Cardiac muscle cell (in vitro differentiated cells and primary cell): ENCODE measurements at regions not wholly inside any gene's neighbourhood (a gene's known extent, or its start where the extent isn't known, plus 50 kb on each side); places are given as distances from the start of the nearest gene placed in this dataset.

Experiments used
- DNase-seq, 2 donors: peaks; one replicate each; pipeline versions ENCODE4 v3.0.0 to v3.0.0-alpha.2; 2010 to 2017; ENCODE audit warnings: low read depth in 1 of 2, low spot score in 1 of 2
- H3K27ac ChIP-seq: fragments of 200-600 bp; sonication (generic); 2 replicates; pipeline ENCODE4 v1.5.1; 2016
- H3K27me3 ChIP-seq: fragments of 200-600 bp; sonication (generic); 2 replicates; pipeline ENCODE4 v1.6.0; 2016; ENCODE audit warnings: control low read depth
- H3K36me3 ChIP-seq: fragments of 200-600 bp; sonication (generic); 2 replicates; pipeline ENCODE4 v1.5.1; 2016; ENCODE audit warnings: control low read depth
- H3K4me1 ChIP-seq: fragments of 200-600 bp; sonication (generic); 2 replicates; pipeline ENCODE4 v1.8.1; 2017; ENCODE audit warnings: low read depth, mild to moderate bottlenecking, mixed run types
- H3K4me3 ChIP-seq: fragments of 200-600 bp; sonication (generic); 2 replicates; pipeline ENCODE4 v1.5.1; 2016; ENCODE audit warnings: mild to moderate bottlenecking
- H3K9me3 ChIP-seq: fragments of 200-600 bp; sonication (generic); 2 replicates; pipeline ENCODE4 v1.5.1; 2017; ENCODE audit warnings: low read depth, mild to moderate bottlenecking, control low read depth
- CTCF ChIP-seq: IDR thresholded peaks from 2 replicates; pipeline ENCODE4 v1.5.1; 2012; ENCODE audit warnings: low read depth, mild to moderate bottlenecking, low read length

DNA sequence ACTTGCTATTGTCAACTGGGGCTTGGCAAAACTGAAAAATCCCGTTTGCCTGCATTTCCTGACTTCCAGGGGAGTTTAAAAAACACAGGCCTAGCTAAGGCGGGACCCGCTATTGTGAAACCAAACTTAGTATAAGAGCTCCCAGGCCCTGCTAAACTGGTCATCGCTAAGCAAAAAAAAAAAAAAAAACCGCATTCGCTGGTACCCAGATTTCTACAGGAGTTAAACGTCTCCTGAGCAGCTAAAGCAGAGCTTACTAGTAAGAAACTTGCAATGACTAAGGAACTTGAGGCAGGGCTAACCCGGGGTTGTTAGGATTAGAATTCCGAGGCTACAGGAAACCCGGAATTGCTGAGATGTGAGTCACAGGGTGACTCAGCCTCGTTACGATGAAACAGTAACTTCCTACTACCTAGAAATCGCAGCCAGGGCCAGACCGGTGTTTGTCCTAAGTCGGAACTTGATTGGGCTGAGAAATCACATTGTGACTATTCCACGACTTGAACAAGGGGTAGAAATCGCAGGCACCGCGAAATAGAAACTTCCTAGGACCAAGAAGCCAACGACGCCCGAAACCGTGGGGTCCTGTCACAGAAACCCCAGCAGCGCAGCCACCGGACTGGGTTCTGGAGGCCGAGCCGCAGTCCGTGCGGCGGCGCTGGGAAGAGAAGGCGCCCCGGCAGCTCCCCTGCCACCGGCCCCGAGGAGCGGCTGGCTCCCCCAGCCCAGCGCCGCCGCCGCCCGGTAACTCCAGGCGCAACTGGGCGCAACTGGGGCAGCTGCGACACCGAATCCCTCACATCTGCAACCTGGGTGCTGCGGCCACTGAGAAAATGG is 89.4 kb downstream of the ANXA2R start:
- no peaks in the 10 kb centered on the region for H3K36me3 ChIP-seq
- H3K4me3 ChIP-seq = no peak overlapping the region
- no peak overlapping the region for H3K27ac ChIP-seq
- TF ChIP-seq CTCF = no peak
- H3K9me3 ChIP-seq = no peaks in the 10 kb centered on the region
- H3K27me3 ChIP-seq = no peaks in the 10 kb centered on the region
- H3K4me1 ChIP-seq = no peaks in the 10 kb centered on the region
- DNase-seq = peak in 1 of 2 donors; percentile 99

GRCh38 chr5:42950116-42950455 is 90.0 kb downstream of the ANXA2R start:
- H3K4me1 ChIP-seq = no peaks in the 10 kb centered on the region
- H3K27me3 ChIP-seq = no peaks in the 10 kb centered on the region
- DNase-seq = no peak
- H3K36me3 ChIP-seq = no peaks in the 10 kb centered on the region
- H3K9me3 ChIP-seq = no peaks in the 10 kb centered on the region
- no peak for TF ChIP-seq CTCF
- no peak overlapping the region for H3K27ac ChIP-seq
- no peak overlapping the region for H3K4me3 ChIP-seq

- TF ChIP-seq CTCF = peak; percentile 55
- Histone ChIP-seq H3K27ac (no peak overlapping the region), H3K27me3 (peaks cover 2% of the 10 kb centered on the region), H3K9me3 (no peaks in the 10 kb centered on the region), H3K4me3 (no peak overlapping the region), H3K4me1 (no peaks in the 10 kb centered on the region), H3K36me3 (no peaks in the 10 kb centered on the region)
- DNase-seq = peak in 1 of 2 donors; percentile 87
Observed at GRCh38 chr5:42949348-42950115, 90.6 kb downstream of the ANXA2R start.

DNA sequence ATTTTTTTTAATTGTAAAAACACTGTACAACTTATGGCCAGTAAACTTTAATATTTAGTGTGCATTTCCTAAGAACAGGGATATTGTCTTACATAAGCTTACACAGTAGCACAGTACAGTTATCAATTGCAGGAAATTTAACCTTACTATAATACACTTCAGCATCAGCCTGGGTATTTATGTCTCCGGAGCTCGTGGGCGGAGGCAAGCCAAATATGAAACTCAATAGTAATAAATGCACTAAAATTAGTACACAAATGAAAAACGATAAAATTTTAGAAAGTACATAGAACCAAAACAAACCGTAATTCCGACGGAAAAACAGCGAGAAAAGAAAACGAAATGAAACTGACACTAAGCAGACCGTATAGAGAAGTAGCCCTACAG is 91.2 kb downstream of the ANXA2R start:
- DNase-seq = no peak
- Histone ChIP-seq H3K4me3 (no peak overlapping the region), H3K27ac (no peak overlapping the region), H3K36me3 (no peaks in the 10 kb centered on the region), H3K4me1 (no peaks in the 10 kb centered on the region), H3K9me3 (no peaks in the 10 kb centered on the region), H3K27me3 (peaks cover 8% of the 10 kb centered on the region)
- TF ChIP-seq CTCF = no peak

DNA sequence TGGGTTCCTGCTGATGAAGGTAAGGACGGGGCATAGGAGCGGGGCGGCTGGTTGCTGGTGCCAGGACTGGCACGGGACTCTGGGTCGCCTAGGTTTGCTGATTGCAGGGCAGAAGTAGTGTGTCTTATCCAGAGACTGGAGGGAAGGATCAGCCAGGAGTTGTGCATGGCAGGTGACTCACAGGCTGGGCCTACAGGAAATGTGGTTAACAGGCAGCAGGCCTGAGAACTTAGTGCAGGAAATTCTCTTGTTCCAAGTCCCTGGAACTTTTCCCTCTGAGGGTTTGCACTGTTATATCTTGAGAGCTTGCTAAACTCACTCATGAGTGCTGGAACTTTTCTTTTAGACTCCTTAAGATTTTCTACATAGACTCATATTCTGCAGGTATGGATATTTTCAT is 95.1 kb downstream of the ANXA2R start:
- TF ChIP-seq CTCF = no peak
- Histone ChIP-seq H3K27me3 (peaks cover 21% of the 10 kb centered on the region), H3K9me3 (no peaks in the 10 kb centered on the region), H3K36me3 (no peaks in the 10 kb centered on the region), H3K4me1 (no peaks in the 10 kb centered on the region), H3K27ac (no peak overlapping the region), H3K4me3 (no peak overlapping the region)
- DNase-seq = peak in 1 of 2 donors; percentile 92
